ENCODE measurements at regions not wholly inside any gene's neighbourhood (a gene's known extent, or its start where the extent isn't known, plus 50 kb on each side); places are given as distances from the start of the nearest gene placed in this dataset.

GRCh38 chr12:28884904-28885679, 264.0 kb upstream of the FAR2 start:
- TF ChIP-seq CTCF (IDR thresholded peaks at IDR 0.05) (no peak), POLR2A (IDR thresholded peaks at IDR 0.05) (no peak)
